Transverse colon (tissue), 4 donors: ENCODE measurements at regions not wholly inside any gene's neighbourhood (a gene's known extent, or its start where the extent isn't known, plus 50 kb on each side); places are given as distances from the start of the nearest gene placed in this dataset.
"Not testable (repeated sequence)": the region's sequence is repeated elsewhere in the genome, so short reads cannot be mapped to it uniquely, and the experiment has no call there.

Experiments used
- DNase-seq: peaks from one replicate; pipeline ENCODE4 v3.0.0-alpha.2; 2019
- H3K27ac ChIP-seq, 4 donors: fragments of 200-600 bp; sonication (generic); 2 replicates each; pipeline ENCODE4 v1.5.1; 2016 to 2018; ENCODE audit warnings: inconsistent platforms in 4 of 4
- H3K27me3 ChIP-seq: fragments of 200-600 bp; sonication (generic); 2 replicates; pipeline ENCODE4 v1.5.1; 2017; ENCODE audit warnings: inconsistent platforms
- H3K36me3 ChIP-seq, 4 donors: fragments of 200-600 bp; sonication (generic); 2 replicates each; pipeline ENCODE4 v1.5.1; 2017 to 2019; ENCODE audit warnings: inconsistent platforms in 4 of 4
- H3K4me1 ChIP-seq, 4 donors: fragments of 200-600 bp; sonication (generic); 2 replicates each; pipeline ENCODE4 v1.5.1; 2017 to 2020; ENCODE audit warnings: inconsistent platforms in 4 of 4
- H3K4me3 ChIP-seq, 4 donors: fragments of 200-600 bp; sonication (generic); 1 replicate in 1 of 4; 2 replicates in 3 of 4; pipeline versions ENCODE4 v1.5.1 to v1.6.1; 2017 to 2019; ENCODE audit warnings: inconsistent platforms in 4 of 4
- H3K9me3 ChIP-seq, 2 donors: fragments of 200-600 bp; sonication (generic); 2 replicates each; pipeline ENCODE4 v1.5.1; 2017 to 2019; ENCODE audit warnings: inconsistent platforms in 2 of 2
- EP300 ChIP-seq: sonication (generic); formaldehyde crosslinking; IDR thresholded peaks from one replicate; pipeline ENCODE4 v1.6.1; 2017; ENCODE audit warnings: antibody characterized with exemption, low read depth
- POLR2A ChIP-seq: fragments of 450-650 bp; IDR thresholded peaks from one replicate; pipeline ENCODE4 v1.6.1; 2016; ENCODE audit warnings: antibody characterized with exemption, mild to moderate bottlenecking, moderate library complexity
- POLR2AphosphoS5 ChIP-seq, 3 donors: sonication (generic); formaldehyde crosslinking; IDR thresholded peaks; one replicate each; pipeline ENCODE4 v1.6.1; 2016; ENCODE audit warnings: antibody characterized with exemption in 3 of 3
- WGBS, 2 donors: methylation state at CpG; one replicate each; pipeline ENCODE4 v1.1.5; 2018; ENCODE audit warnings: low coverage in 1 of 2; 5-methylcytosine and 5-hydroxymethylcytosine counted together
- in situ Hi-C, 4 donors: fragments of 200-750 bp; cut with MboI; loops; one replicate each; pipeline versions ENCODE4 v1.15.0 to v1.15.1; 2017; ENCODE audit warnings: low sequenced_read_pairs in 3 of 4, low pct_ligation_motif_present in 1 of 4, low pct_unique_long_range_greater_than_20kb in 1 of 4
- intact Hi-C: fragments of 100-400 bp; cut with DNase I; formaldehyde crosslinking; loops from one replicate; pipeline ENCODE4 v1.15.1; 2023; ENCODE audit warnings: low total_unique reads
- TF ChIP-seq, protein P1 (sequence below), 5 experiments: fragments of 200-600 bp in 3 of 5; fragments of 450-650 bp in 2 of 5; sonication (generic) in 3 of 5; IDR thresholded peaks; 1 replicate in 2 of 5; 2 replicates in 3 of 5; pipeline ENCODE4 v1.5.1; 2016 to 2017; ENCODE audit warnings: antibody characterized with exemption in 5 of 5, inconsistent platforms in 3 of 5, mild to moderate bottlenecking in 2 of 5, moderate library complexity in 1 of 5

DNA sequence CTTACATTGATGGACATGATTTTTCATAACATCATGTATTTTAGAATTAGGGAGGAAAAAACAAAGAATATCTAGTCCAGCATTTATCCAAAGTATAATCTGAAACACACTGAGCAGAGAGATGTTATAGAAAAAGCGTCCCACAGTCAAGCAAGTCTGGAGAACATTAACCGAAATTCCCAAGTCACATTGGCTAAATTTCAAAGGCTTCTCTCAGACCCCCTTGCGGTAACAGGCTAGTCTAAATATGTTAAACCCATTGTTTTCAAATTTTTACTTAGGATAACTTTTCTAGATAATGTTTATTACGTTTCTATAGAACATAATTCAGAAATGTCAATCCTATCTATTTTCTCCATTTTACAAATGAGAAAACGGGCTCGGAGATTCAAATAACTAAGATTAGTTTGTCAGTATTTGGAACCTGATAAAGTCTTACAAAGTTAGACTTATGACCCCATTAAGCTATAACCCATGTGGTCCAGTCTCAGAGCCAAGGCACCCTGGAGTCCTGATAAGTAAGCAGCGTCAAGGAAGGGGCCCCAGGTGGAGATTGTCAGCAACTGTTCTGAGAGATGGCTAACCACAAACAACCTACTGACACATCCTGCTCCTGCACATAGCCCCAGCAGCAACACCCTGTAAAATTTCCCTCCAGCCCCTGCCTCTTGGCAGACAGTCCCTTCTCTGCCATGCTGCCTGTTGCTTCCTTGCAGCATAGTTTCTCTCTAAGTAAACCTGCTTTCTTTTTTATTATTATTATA, 220.6 kb upstream of the TMEM260 start:
- H3K4me1 ChIP-seq: no peaks in the 10 kb centered on the region
- intact Hi-C loops (no loop called here), in situ Hi-C loops (no loop called here)
- DNase-seq: no peak
- TF ChIP-seq EP300 (no peak), POLR2AphosphoS5 (IDR thresholded peaks at IDR 0.05) (no peak), POLR2A (no peak)
- TF ChIP-seq, protein P1, sequence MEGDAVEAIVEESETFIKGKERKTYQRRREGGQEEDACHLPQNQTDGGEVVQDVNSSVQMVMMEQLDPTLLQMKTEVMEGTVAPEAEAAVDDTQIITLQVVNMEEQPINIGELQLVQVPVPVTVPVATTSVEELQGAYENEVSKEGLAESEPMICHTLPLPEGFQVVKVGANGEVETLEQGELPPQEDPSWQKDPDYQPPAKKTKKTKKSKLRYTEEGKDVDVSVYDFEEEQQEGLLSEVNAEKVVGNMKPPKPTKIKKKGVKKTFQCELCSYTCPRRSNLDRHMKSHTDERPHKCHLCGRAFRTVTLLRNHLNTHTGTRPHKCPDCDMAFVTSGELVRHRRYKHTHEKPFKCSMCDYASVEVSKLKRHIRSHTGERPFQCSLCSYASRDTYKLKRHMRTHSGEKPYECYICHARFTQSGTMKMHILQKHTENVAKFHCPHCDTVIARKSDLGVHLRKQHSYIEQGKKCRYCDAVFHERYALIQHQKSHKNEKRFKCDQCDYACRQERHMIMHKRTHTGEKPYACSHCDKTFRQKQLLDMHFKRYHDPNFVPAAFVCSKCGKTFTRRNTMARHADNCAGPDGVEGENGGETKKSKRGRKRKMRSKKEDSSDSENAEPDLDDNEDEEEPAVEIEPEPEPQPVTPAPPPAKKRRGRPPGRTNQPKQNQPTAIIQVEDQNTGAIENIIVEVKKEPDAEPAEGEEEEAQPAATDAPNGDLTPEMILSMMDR (IDR thresholded peaks at IDR 0.05): no peak
- H3K9me3 ChIP-seq: no peaks in the 10 kb centered on the region
- no peak overlapping the region for H3K4me3 ChIP-seq
- WGBS, 2 donors: 79 to 80% methylated on average over 6 to 7 of the region's 7 CpGs
- H3K36me3 ChIP-seq: no peaks in the 10 kb centered on the region
- H3K27ac ChIP-seq: no peak overlapping the region
- H3K27me3 ChIP-seq: no peaks in the 10 kb centered on the region

DNA sequence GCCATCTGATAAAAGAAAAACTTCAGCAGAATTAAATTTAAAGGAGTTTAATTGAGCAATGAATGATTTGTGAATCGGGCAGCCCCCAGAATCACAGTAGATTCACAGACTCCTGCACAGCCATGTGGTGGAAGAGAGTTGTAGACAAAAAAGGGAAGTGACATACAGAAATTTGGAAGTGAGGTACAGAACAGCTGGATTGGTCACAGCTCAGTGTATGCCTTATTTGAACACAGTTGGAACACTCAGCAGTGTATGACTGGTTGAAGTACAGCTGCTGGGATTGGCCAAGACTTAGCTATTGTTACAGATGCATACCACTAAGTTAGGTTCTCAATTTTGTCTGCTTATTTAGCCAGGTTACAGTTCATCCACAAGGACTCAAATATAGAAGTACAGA, 213.9 kb upstream of the TMEM260 start:
- DNase-seq, H3K27ac ChIP-seq, H3K9me3 ChIP-seq, H3K4me1 ChIP-seq, H3K36me3 ChIP-seq, in situ Hi-C loops, H3K27me3 ChIP-seq, H3K4me3 ChIP-seq, intact Hi-C loops: not testable (repeated sequence)
- 86 to 90% methylated on average over 1 of the region's 1 CpG for WGBS, 2 donors

DNA sequence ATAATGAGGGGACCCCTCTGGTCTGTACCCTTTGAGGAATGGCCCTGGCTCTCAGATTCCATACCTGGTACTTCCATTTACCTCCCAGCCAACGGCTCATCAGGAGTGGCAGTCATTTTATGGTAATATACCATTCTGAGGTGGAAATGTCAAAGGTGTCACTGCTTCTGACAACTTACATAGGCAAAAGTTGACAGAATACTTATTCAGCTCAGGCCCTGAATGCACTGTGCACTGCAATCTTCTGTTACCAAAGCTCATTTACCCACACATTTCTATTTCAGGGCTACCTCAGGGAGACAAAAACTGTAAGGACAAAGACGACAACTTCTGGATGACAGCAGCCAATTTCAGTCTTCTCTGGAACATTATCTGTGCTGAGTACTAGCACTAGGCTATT, 212.2 kb upstream of the TMEM260 start:
- Histone ChIP-seq H3K9me3 (peaks cover 0 to 13% of the 10 kb centered on the region in 2 donors), H3K4me1 (no peaks in the 10 kb centered on the region), H3K4me3 (no peak overlapping the region), H3K36me3 (no peaks in the 10 kb centered on the region), H3K27me3 (no peaks in the 10 kb centered on the region), H3K27ac (no peak overlapping the region)
- TF ChIP-seq, protein P1 (IDR thresholded peaks at IDR 0.05): no peak
- no peak for TF ChIP-seq EP300
- TF ChIP-seq POLR2AphosphoS5 (IDR thresholded peaks at IDR 0.05): no peak
- no peak for TF ChIP-seq POLR2A
- DNase-seq: no peak
- in situ Hi-C loops (no loop called here), intact Hi-C loops (no loop called here)
- WGBS, 2 donors: 83 to 100% methylated on average over 2 of the region's 2 CpGs

DNA sequence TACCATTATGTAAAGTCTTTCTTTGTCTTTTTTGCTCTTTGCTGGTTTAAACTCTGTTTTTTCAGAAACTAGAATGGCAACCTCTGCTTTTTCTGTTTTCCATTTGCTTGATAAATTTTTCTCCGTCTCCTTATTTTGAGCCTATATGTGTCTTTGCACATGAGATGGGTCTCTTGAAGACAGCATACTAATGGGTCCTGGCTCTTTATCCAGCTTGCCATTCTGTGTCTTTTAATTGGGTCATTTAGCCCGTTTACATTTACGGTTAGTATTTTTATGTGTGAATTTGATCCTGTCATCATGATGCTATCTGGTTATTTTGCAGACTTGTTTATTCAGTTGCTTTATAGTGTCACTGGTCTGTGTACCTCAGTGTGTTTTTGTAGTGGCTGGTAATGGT, 207.9 kb upstream of the TMEM260 start:
- no peak for DNase-seq
- no peak overlapping the region for H3K4me3 ChIP-seq
- WGBS, 2 donors: 86 to 95% methylated on average over 3 of the region's 3 CpGs
- in situ Hi-C loops: no loop called here
- peaks cover 0 to 13% of the 10 kb centered on the region in 2 donors for H3K9me3 ChIP-seq
- no peak overlapping the region for H3K27ac ChIP-seq
- no peaks in the 10 kb centered on the region for H3K27me3 ChIP-seq
- intact Hi-C loops: no loop called here
- TF ChIP-seq POLR2A (no peak), POLR2AphosphoS5 (IDR thresholded peaks at IDR 0.05) (no peak), EP300 (no peak)
- TF ChIP-seq, protein P1 (IDR thresholded peaks at IDR 0.05): no peak
- H3K36me3 ChIP-seq: no peaks in the 10 kb centered on the region
- no peaks in the 10 kb centered on the region for H3K4me1 ChIP-seq

DNA sequence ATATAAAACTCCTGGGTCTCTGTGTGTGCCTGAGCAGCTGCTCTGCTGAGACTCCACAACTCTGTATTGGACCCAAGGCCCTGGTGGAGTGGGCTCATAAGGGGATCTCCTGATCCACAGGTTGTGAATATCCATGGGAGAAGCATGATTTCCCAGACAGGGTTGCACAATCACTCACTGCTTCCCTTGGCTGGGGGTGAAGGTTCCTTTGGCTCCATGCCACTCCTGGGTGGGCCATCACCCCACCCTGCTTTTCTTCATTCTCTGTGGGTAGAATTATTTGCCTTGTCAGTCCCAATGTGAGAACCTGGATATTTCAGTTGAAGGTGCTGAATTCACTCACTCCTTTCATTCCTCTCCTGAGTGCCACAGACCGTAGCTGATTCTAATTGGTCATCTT, 205.2 kb upstream of the TMEM260 start:
- H3K27ac ChIP-seq: no peak overlapping the region
- intact Hi-C loops (no loop called here), in situ Hi-C loops (no loop called here)
- peaks cover 0 to 13% of the 10 kb centered on the region in 2 donors for H3K9me3 ChIP-seq
- DNase-seq: no peak
- no peaks in the 10 kb centered on the region for H3K27me3 ChIP-seq
- TF ChIP-seq POLR2AphosphoS5 (IDR thresholded peaks at IDR 0.05): no peak
- TF ChIP-seq POLR2A: no peak
- TF ChIP-seq, protein P1 (IDR thresholded peaks at IDR 0.05): no peak
- TF ChIP-seq EP300: no peak
- no peak overlapping the region for H3K4me3 ChIP-seq
- 74 to 75% methylated on average over 1 of the region's 1 CpG for WGBS, 2 donors
- no peaks in the 10 kb centered on the region for H3K36me3 ChIP-seq
- H3K4me1 ChIP-seq: no peaks in the 10 kb centered on the region
